ENCODE measurements at regions not wholly inside any gene's neighbourhood (a gene's known extent, or its start where the extent isn't known, plus 50 kb on each side); places are given as distances from the start of the nearest gene placed in this dataset.
"Not testable (repeated sequence)": the region's sequence is repeated elsewhere in the genome, so short reads cannot be mapped to it uniquely, and the experiment has no call there.

DNA sequence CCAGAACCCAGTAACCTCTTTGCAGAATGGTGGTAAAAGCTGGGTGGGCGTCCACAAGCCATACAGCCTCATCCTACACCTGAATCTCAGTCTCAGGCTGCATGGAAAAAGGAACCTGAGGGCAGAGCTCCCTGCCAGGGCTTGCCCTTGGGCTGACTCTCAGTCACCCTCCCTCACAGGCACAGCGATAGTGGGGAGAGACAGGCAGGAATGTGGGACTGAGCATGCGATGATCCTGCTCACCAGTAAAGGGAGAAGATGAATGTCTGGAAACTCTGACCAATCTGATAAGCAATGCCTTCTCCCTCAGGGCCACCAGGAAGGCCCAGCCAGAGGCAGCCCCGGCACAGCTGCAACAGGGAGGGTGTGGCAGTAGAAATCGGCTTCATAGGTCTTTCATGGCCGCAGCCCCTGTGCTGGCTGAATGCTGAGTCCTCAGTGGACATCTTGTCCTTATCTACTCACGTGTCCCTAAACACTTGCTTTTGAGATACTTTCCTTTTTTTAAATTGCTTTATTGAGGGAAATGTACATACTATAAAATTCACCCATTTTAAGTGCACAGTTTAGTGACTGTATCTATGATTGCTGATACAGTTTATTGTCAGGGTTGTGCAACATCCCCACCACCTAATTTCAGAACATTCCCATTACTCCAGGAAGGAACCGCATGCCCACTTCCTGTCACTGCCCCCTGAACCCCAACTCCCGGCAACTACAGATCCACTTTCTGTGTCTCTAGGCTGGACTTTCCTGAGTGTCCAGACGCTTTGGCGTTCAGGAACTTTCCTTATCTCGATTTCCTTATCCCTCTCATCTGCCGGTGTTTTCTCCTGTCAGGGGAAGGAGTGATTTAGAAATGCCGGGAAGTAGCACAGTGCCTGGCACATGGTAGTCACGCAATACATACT is 258.1 kb downstream of the PCNX1 start:
- no peak overlapping the region for H3K4me3 ChIP-seq (ENCODE audit: low read depth, low read length)
- TF ChIP-seq, protein P1, sequence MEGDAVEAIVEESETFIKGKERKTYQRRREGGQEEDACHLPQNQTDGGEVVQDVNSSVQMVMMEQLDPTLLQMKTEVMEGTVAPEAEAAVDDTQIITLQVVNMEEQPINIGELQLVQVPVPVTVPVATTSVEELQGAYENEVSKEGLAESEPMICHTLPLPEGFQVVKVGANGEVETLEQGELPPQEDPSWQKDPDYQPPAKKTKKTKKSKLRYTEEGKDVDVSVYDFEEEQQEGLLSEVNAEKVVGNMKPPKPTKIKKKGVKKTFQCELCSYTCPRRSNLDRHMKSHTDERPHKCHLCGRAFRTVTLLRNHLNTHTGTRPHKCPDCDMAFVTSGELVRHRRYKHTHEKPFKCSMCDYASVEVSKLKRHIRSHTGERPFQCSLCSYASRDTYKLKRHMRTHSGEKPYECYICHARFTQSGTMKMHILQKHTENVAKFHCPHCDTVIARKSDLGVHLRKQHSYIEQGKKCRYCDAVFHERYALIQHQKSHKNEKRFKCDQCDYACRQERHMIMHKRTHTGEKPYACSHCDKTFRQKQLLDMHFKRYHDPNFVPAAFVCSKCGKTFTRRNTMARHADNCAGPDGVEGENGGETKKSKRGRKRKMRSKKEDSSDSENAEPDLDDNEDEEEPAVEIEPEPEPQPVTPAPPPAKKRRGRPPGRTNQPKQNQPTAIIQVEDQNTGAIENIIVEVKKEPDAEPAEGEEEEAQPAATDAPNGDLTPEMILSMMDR (conservative IDR thresholded peaks at IDR 0.05; ENCODE audit: low read depth, low read length): no peak
- DNase-seq (ENCODE audit: low read depth): no peak

DNA sequence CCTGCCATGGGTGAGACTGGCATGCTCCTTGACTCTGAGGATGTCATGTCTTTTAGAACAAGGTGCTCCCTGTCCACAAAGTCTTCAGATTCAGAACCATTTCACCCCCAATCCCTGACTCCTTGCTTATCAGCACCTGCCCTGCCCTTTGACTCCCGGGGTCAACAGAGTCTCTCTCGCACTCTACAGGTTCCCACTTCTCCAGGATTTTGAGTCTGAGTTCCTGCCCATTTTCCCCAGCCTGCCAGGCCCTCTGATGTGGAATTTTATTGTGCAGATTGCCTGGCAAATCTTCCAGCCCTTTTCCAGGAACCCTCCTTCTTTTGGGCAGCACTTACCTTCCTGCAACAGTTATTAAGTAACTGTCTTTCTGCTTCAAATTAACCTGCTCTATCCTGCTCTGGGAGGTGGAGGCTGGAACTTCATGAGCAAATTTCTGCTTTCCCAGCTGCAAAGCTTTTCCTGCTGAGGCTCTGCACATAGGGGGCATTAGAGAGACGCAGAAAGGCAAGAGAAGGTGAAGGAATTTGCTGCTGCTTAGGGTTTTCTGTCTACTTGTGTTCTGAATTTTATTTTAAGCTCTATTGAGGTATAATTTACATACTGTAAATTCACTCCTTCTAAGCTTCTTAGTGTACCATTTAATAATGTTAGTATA is 259.1 kb downstream of the PCNX1 start:
- DNase-seq (ENCODE audit: low read depth): peak; percentile 94
- TF ChIP-seq, protein P1 (conservative IDR thresholded peaks at IDR 0.05; ENCODE audit: low read depth, low read length): peak; percentile 99

GRCh38 chr14:71167325-71167950 is 260.2 kb downstream of the PCNX1 start:
- not testable (repeated sequence) for DNase-seq (ENCODE audit: low read depth)

More for the DNA sequence above, 259.1 kb downstream of the PCNX1 start:
- H3K4me3 ChIP-seq (ENCODE audit: low read depth, low read length): no peak overlapping the region

DNA sequence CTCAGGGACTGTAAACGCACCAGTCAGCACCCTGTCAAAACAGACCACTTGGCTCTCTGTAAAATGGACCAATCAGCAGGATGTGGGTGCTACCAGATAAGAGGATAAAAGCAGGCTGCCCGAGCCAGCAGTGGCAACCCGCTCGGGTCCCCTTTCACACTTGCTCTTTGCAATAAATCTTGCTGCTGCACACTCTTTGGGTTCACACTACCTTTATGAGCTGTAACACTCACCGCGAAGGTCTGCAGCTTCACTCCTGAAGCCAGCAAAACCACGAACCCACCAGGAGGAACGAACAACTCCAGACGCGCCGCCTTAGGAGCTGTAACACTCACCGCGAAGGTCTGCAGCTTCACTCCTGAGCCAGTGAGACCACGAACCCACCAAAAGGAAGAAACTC is 260.9 kb downstream of the PCNX1 start:
- not testable (repeated sequence) for DNase-seq (ENCODE audit: low read depth); H3K4me3 ChIP-seq (ENCODE audit: low read depth, low read length)

More at GRCh38 chr14:71167325-71167950, 260.2 kb downstream of the PCNX1 start:
- not testable (repeated sequence) for H3K4me3 ChIP-seq (ENCODE audit: low read depth, low read length)

GRCh38 chr14:71168564-71169427 is 261.5 kb downstream of the PCNX1 start:
- H3K4me3 ChIP-seq (ENCODE audit: low read depth, low read length): no peak overlapping the region
- DNase-seq (ENCODE audit: low read depth): no peak
- TF ChIP-seq, protein P1 (conservative IDR thresholded peaks at IDR 0.05; ENCODE audit: low read depth, low read length): no peak

- TF ChIP-seq, protein P1 (conservative IDR thresholded peaks at IDR 0.05; ENCODE audit: low read depth, low read length): no peak
Observed at GRCh38 chr14:71169861-71170260, 262.6 kb downstream of the PCNX1 start.

DNA sequence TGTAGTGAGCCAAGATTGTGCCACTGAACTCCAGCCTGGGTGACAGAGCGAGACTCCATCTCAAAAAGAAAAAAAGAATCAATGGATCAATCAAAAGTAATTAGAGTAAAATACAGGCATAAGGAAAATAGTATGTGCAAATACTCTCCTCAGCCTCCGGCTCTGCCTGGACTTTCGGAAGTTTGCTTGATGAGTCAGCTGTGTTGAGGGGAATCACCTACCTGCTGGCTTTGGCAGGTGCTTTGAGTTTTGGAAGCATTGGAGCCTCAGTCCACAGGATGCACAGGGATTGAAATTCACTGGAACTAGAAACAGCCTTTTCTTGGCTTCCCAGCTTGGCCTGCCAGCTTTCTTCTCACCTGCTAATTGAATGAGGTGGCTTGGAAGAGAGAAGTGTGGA is 268.2 kb downstream of the PCNX1 start:
- DNase-seq (ENCODE audit: low read depth): no peak
- TF ChIP-seq, protein P1 (conservative IDR thresholded peaks at IDR 0.05; ENCODE audit: low read depth, low read length): no peak
- no peak overlapping the region for H3K4me3 ChIP-seq (ENCODE audit: low read depth, low read length)

More at GRCh38 chr14:71169861-71170260, 262.6 kb downstream of the PCNX1 start:
- DNase-seq (ENCODE audit: low read depth): no peak
- no peak overlapping the region for H3K4me3 ChIP-seq (ENCODE audit: low read depth, low read length)

All from choroid plexus epithelial cell (primary cell).